ENCODE measurements at regions not wholly inside any gene's neighbourhood (a gene's known extent, or its start where the extent isn't known, plus 50 kb on each side); places are given as distances from the start of the nearest gene placed in this dataset.

DNA sequence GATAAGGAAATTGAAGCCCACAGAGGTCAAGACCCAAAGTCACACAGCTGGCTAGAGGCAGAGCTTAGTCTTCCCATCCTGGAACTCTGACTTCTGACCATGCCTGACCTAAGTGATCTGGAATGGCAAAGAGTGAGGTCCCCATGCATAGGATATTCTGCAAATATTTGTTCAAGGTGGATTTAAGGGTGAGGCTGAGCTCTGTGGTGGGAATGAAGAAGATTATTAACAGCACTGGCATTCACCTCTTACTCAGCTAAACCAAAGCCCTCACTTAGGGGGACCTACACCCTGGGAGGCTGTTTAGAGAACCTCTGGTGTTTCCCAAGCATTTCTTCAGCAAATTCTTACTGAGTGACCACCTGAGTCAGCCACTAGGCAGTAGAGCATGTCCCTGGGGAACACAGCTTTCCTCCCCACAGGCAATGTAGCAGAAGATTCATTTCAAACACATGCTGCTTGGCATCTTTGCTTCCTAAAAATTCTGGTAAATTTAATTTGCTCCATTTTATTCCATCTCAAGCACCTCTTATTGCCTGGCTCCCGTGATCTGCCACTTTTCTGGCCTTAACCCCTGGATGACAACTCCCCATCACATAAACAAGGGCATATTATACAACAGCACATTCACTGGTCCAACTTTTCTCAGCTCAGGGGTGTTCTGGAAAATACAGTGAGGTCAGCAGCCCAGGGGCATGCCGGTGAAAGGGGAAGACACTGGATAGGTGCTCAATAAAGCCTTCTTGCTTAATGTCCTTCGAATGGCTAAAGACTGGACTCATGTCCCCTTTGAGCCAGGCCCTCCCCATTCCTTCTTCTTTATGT is 176.0 kb downstream of the ABHD5 start:
- Mint-ChIP-seq H3K9me3 (no peaks in the 10 kb centered on the region), H3K27ac (no peak overlapping the region), H3K4me3 (no peak overlapping the region), H3K36me3 (ENCODE audit: low read depth) (no peaks in the 10 kb centered on the region), H3K4me1 (ENCODE audit: low read depth) (no peaks in the 10 kb centered on the region), H3K27me3 (peaks cover 47% of the 10 kb centered on the region)
- no peak for DNase-seq

- H3K36me3 Mint-ChIP-seq (ENCODE audit: low read depth) = no peaks in the 10 kb centered on the region
- no peaks in the 10 kb centered on the region for H3K9me3 Mint-ChIP-seq
- H3K27me3 Mint-ChIP-seq = peaks cover 55% of the 10 kb centered on the region
- no peak overlapping the region for H3K4me3 Mint-ChIP-seq
- no peaks in the 10 kb centered on the region for H3K4me1 Mint-ChIP-seq (ENCODE audit: low read depth)
- no peak for DNase-seq
- H3K27ac Mint-ChIP-seq = no peak overlapping the region
Measured at GRCh38 chr3:43867436-43868072, 176.8 kb downstream of the ABHD5 start.

DNA sequence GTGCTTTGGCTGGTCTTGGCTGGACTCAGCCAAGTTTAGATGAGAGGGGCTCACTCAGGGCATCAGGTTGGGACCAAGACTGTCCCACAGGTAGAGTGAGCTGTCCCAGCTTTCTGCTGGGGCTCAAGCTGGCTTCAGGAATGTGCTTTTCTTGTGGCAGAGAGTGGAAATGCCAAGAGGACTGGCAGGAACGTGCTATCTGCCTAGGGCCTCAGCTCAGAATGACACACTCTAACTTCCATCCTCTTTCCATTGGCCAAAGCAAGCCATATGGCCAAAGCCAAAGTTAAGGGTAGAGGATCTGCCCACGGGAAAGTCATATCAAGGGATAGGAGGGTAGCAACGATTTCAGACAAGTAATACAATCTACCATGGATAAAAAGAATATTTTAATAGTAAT is 178.8 kb downstream of the ABHD5 start:
- Mint-ChIP-seq H3K9me3 (no peaks in the 10 kb centered on the region), H3K27me3 (peaks cover 61% of the 10 kb centered on the region), H3K27ac (no peak overlapping the region), H3K4me3 (no peak overlapping the region), H3K4me1 (ENCODE audit: low read depth) (no peaks in the 10 kb centered on the region), H3K36me3 (ENCODE audit: low read depth) (no peaks in the 10 kb centered on the region)
- DNase-seq = no peak

DNA sequence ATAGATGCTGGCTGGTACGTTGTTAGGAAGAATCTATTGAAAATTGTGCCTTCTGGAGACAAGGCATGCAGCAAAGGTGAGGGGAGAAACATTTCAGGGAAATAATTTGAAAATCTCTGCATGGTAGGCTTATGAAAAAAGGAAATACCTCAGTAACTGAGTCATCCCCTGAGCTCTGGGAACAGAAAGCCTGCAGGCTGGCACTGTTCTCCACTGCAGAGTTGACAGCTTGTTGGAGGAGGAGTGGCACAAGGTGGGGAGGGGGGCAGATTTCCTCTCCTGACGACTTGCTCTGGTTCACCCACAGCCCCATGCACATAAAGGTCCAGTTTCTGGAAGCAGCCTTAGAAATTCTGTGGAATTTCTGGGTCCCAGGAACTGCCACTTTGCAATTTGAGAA is 179.4 kb downstream of the ABHD5 start:
- H3K27ac Mint-ChIP-seq = no peak overlapping the region
- no peaks in the 10 kb centered on the region for H3K4me1 Mint-ChIP-seq (ENCODE audit: low read depth)
- H3K36me3 Mint-ChIP-seq (ENCODE audit: low read depth) = no peaks in the 10 kb centered on the region
- H3K9me3 Mint-ChIP-seq = no peaks in the 10 kb centered on the region
- DNase-seq = no peak
- H3K4me3 Mint-ChIP-seq = no peak overlapping the region
- H3K27me3 Mint-ChIP-seq = peaks cover 56% of the 10 kb centered on the region

- Mint-ChIP-seq H3K27ac (no peak overlapping the region), H3K4me3 (no peak overlapping the region), H3K4me1 (ENCODE audit: low read depth) (no peaks in the 10 kb centered on the region), H3K9me3 (no peaks in the 10 kb centered on the region), H3K27me3 (peaks cover 56% of the 10 kb centered on the region), H3K36me3 (ENCODE audit: low read depth) (no peaks in the 10 kb centered on the region)
- no peak for DNase-seq
Measured at GRCh38 chr3:43870844-43871626, 180.3 kb downstream of the ABHD5 start.

DNA sequence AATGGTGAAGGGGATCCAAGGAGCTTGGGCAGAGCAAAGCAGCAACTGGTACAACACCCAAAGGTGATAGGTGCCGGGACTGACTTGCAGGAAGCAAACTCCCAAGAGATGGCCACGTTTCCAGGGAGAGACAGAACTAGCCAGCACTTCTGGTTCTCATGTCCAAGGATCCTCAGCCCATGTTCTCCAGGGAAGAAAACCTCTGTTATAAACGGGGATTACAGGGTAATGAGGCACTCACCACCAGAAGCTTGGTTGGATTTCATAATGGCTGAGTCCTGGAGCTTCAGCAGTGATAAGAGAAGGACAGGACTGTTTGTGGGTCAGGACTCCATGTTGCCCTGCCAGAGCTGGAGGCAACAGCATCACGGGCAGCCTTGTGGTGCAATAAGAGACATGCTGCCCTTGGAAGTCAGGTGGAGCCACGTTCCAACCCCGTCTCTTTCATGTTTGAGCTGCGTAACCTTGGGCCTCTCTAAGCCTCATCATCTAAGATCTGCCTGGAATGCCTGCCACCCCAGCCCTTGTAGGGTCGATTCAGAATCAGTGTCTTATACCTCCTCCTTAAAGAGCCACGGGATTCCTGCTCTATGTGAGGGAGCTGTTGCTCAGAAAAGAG is 181.0 kb downstream of the ABHD5 start:
- Mint-ChIP-seq H3K36me3 (ENCODE audit: low read depth) (no peaks in the 10 kb centered on the region), H3K4me1 (ENCODE audit: low read depth) (no peaks in the 10 kb centered on the region), H3K27ac (no peak overlapping the region), H3K27me3 (peaks cover 56% of the 10 kb centered on the region), H3K9me3 (no peaks in the 10 kb centered on the region), H3K4me3 (no peak overlapping the region)
- no peak for DNase-seq

- Mint-ChIP-seq H3K4me1 (ENCODE audit: low read depth) (no peaks in the 10 kb centered on the region), H3K27me3 (peaks cover 55% of the 10 kb centered on the region), H3K9me3 (no peaks in the 10 kb centered on the region), H3K27ac (no peak overlapping the region), H3K36me3 (ENCODE audit: low read depth) (no peaks in the 10 kb centered on the region), H3K4me3 (no peak overlapping the region)
- no peak for DNase-seq
Measured at GRCh38 chr3:43872301-43872700, 181.6 kb downstream of the ABHD5 start.

DNA sequence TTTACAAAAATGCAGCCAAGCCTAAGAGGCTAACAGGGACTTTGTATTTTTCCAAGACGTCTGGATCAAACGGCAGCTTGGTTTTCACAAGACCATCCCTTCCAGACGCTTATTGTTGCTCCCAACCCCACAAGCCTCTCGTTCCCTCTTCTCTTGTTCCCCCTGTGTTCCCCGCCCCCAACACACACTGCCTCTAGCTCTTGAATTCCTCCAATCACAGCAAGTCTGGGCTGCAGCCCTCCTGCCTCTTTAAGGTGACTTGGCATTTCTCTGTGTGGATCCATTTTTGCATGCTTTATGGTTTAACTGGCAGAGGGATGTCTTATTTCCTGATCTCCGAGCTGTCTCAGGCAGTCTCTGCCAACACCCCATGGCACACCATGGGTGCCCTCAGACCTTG is 182.2 kb downstream of the ABHD5 start:
- H3K9me3 Mint-ChIP-seq = no peaks in the 10 kb centered on the region
- DNase-seq = no peak
- no peak overlapping the region for H3K27ac Mint-ChIP-seq
- peaks cover 59% of the 10 kb centered on the region for H3K27me3 Mint-ChIP-seq
- no peak overlapping the region for H3K4me3 Mint-ChIP-seq
- no peaks in the 10 kb centered on the region for H3K4me1 Mint-ChIP-seq (ENCODE audit: low read depth)
- H3K36me3 Mint-ChIP-seq (ENCODE audit: low read depth) = no peaks in the 10 kb centered on the region

GRCh38 chr3:43873723-43874122 is 183.0 kb downstream of the ABHD5 start:
- Mint-ChIP-seq H3K4me3 (no peak overlapping the region), H3K27ac (no peak overlapping the region), H3K36me3 (ENCODE audit: low read depth) (no peaks in the 10 kb centered on the region), H3K4me1 (ENCODE audit: low read depth) (no peaks in the 10 kb centered on the region), H3K9me3 (no peaks in the 10 kb centered on the region), H3K27me3 (peaks cover 57% of the 10 kb centered on the region)
- DNase-seq = no peak

DNA sequence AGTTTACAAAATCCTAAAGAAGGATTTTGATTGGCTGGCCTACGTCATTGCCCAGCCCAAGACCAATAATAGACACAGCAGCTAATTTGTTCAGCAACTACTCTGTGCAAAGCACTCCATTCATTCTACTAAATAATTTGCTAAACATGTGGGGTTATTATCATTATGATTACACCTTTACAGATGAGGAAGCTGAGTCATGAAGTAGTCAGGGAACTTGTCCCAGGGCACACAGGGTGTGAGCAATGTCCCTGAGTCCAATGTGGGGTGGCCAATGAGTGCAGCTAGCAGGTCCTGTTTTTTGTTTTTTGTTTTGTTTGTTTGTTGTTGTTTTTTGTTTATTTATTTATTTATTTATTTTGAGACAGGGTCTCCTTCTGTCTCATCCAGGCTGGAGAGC is 183.6 kb downstream of the ABHD5 start:
- no peak for DNase-seq
- no peak overlapping the region for H3K4me3 Mint-ChIP-seq
- no peaks in the 10 kb centered on the region for H3K9me3 Mint-ChIP-seq
- no peaks in the 10 kb centered on the region for H3K4me1 Mint-ChIP-seq (ENCODE audit: low read depth)
- no peak overlapping the region for H3K27ac Mint-ChIP-seq
- H3K36me3 Mint-ChIP-seq (ENCODE audit: low read depth) = no peaks in the 10 kb centered on the region
- H3K27me3 Mint-ChIP-seq = peaks cover 53% of the 10 kb centered on the region

DNA sequence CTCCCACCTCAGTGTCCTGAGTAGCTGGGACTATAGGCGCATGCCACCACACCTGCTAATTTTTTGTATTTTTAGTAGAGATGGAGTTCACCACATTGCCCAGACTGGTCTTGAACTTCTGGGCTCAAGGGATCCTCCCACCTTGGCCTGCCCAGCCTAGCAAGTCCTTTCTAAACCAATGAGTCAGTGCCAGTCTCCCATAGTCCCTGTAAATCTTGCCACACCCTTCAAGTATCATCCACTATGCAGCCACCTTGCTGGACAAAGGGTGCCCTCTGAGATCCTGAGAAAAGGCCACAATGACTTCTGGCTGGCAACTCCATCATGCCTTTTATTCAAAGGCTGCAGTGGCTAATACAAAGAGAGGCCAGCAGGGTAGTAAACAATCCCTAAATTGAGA is 184.0 kb downstream of the ABHD5 start:
- Mint-ChIP-seq H3K27ac (no peak overlapping the region), H3K9me3 (no peaks in the 10 kb centered on the region), H3K27me3 (peaks cover 53% of the 10 kb centered on the region), H3K4me1 (ENCODE audit: low read depth) (no peaks in the 10 kb centered on the region), H3K4me3 (no peak overlapping the region), H3K36me3 (ENCODE audit: low read depth) (no peaks in the 10 kb centered on the region)
- DNase-seq = no peak

DNA sequence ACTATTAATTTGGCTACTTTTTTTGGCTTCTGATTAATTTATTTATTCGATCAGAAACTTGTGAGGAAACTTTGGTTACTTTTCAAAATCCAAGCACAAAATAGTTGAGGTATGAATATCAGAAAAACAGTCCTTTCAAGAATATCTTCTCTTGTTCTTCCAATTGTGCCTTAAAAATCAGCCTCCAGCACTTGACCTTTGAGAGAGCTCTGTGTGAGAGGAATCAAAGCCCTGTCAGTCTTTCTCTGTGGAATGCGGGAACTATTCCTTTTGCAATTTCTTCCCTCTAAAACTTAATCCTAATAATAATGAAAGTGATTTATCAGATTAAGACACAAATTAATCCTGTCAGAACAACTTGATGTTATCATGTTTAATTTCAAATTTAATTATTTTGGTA is 185.9 kb downstream of the ABHD5 start:
- H3K27me3 Mint-ChIP-seq = peaks cover 35% of the 10 kb centered on the region
- H3K4me3 Mint-ChIP-seq = no peak overlapping the region
- no peak for DNase-seq
- H3K36me3 Mint-ChIP-seq (ENCODE audit: low read depth) = no peaks in the 10 kb centered on the region
- no peak overlapping the region for H3K27ac Mint-ChIP-seq
- no peaks in the 10 kb centered on the region for H3K9me3 Mint-ChIP-seq
- H3K4me1 Mint-ChIP-seq (ENCODE audit: low read depth) = no peaks in the 10 kb centered on the region

GRCh38 chr3:43879166-43879565 is 188.4 kb downstream of the ABHD5 start:
- Mint-ChIP-seq H3K36me3 (ENCODE audit: low read depth) (no peaks in the 10 kb centered on the region), H3K4me3 (no peak overlapping the region), H3K27ac (no peak overlapping the region), H3K9me3 (no peaks in the 10 kb centered on the region), H3K4me1 (ENCODE audit: low read depth) (no peaks in the 10 kb centered on the region), H3K27me3 (peaks cover 13% of the 10 kb centered on the region)
- DNase-seq = no peak

DNA sequence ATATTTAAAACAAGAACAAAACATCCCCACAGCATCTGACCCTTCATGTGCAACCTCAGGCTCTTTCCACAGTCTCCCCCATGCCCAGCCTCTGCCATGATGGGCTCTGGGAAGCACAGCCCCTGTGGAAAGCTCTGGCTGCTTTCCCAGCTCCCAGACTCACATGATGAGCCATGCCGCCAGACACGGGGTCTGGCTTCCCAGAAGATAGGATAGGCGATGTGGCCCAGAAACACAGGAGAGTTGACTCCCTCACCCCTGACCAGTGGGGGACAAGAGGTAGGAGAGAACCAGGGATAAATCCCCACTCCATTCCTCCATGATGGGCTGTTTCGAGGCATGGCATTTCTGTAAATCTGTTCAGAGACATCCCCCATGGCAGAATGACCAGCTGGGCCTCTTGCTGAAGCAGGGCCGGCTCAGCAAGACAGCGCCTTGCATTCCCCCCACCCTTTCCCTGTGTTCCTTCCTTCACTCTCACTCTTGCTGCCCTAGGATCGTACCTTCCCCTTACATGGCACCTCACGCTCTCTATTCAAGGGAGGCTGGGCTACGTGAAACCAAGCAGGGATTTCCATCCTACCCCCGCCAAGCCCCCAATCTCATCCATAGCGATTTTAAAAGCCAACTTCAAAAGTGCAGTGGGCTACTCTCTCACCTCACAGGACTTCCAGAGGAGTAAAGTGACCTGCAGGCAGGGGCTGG is 192.4 kb downstream of the ABHD5 start:
- H3K27me3 Mint-ChIP-seq = peaks cover 9% of the 10 kb centered on the region
- no peaks in the 10 kb centered on the region for H3K36me3 Mint-ChIP-seq (ENCODE audit: low read depth)
- no peak for DNase-seq
- H3K27ac Mint-ChIP-seq = no peak overlapping the region
- H3K9me3 Mint-ChIP-seq = no peaks in the 10 kb centered on the region
- H3K4me1 Mint-ChIP-seq (ENCODE audit: low read depth) = no peaks in the 10 kb centered on the region
- H3K4me3 Mint-ChIP-seq = no peak overlapping the region

Measured in activated T-cell treated with anti-CD3 and anti-CD28 coated beads, Interleukin-2, amount 50 U/mL, for 24 hours (primary cell).